ENCODE measurements at regions not wholly inside any gene's neighbourhood (a gene's known extent, or its start where the extent isn't known, plus 50 kb on each side); places are given as distances from the start of the nearest gene placed in this dataset.

GRCh38 chr6:147003186-147003585, 201.0 kb upstream of the STXBP5 start:
- Histone ChIP-seq H3K4me3 (ENCODE audit: low read depth in 1 of 2, low read length in 2 of 2) (no peak overlapping the region), H3K9ac (ENCODE audit: low read depth, low read length) (no peak overlapping the region), H3K9me3 (ENCODE audit: insufficient read depth, low read length, severe bottlenecking) (no peaks in the 10 kb centered on the region), H4K20me1 (ENCODE audit: insufficient read depth, low read length) (no peaks in the 10 kb centered on the region), H2AFZ (ENCODE audit: low read depth, low read length) (no peak overlapping the region), H3K79me2 (ENCODE audit: insufficient read depth, low read length) (no peaks in the 10 kb centered on the region), H3K36me3 (ENCODE audit: insufficient read depth, low read length) (no peaks in the 10 kb centered on the region), H3K4me2 (ENCODE audit: insufficient read depth, low read length) (no peak overlapping the region), H3K4me1 (ENCODE audit: insufficient read depth, low read length) (no peaks in the 10 kb centered on the region), H3K27me3 (ENCODE audit: insufficient read depth, low read length, poor library complexity) (no peaks in the 10 kb centered on the region), H3K27ac (ENCODE audit: low read length) (no peak overlapping the region)
- TF ChIP-seq EZH2 (IDR thresholded peaks at IDR 0.05; ENCODE audit: borderline replicate concordance, low read depth, low read length, severe bottlenecking), result no peak
- TF ChIP-seq, protein P1, sequence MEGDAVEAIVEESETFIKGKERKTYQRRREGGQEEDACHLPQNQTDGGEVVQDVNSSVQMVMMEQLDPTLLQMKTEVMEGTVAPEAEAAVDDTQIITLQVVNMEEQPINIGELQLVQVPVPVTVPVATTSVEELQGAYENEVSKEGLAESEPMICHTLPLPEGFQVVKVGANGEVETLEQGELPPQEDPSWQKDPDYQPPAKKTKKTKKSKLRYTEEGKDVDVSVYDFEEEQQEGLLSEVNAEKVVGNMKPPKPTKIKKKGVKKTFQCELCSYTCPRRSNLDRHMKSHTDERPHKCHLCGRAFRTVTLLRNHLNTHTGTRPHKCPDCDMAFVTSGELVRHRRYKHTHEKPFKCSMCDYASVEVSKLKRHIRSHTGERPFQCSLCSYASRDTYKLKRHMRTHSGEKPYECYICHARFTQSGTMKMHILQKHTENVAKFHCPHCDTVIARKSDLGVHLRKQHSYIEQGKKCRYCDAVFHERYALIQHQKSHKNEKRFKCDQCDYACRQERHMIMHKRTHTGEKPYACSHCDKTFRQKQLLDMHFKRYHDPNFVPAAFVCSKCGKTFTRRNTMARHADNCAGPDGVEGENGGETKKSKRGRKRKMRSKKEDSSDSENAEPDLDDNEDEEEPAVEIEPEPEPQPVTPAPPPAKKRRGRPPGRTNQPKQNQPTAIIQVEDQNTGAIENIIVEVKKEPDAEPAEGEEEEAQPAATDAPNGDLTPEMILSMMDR (IDR thresholded peaks at IDR 0.05; ENCODE audit: borderline replicate concordance, extremely low read depth, low read length, poor library complexity, severe bottlenecking), result no peak
- DNase-seq, result no peak
- no peak for ATAC-seq (ENCODE audit: insufficient read depth, low read depth)

GRCh38 chr6:147005499-147005898, 198.7 kb upstream of the STXBP5 start:
- H3K36me3 ChIP-seq (ENCODE audit: insufficient read depth, low read length), result no peaks in the 10 kb centered on the region
- no peak overlapping the region for H3K9ac ChIP-seq (ENCODE audit: low read depth, low read length)
- no peaks in the 10 kb centered on the region for H3K79me2 ChIP-seq (ENCODE audit: insufficient read depth, low read length)
- no peak overlapping the region for H2AFZ ChIP-seq (ENCODE audit: low read depth, low read length)
- no peak overlapping the region for H3K4me2 ChIP-seq (ENCODE audit: insufficient read depth, low read length)
- H3K4me1 ChIP-seq (ENCODE audit: insufficient read depth, low read length), result no peaks in the 10 kb centered on the region
- H3K9me3 ChIP-seq (ENCODE audit: insufficient read depth, low read length, severe bottlenecking), result no peaks in the 10 kb centered on the region
- H3K27me3 ChIP-seq (ENCODE audit: insufficient read depth, low read length, poor library complexity), result no peaks in the 10 kb centered on the region
- H3K27ac ChIP-seq (ENCODE audit: low read length), result no peak overlapping the region
- ATAC-seq (ENCODE audit: insufficient read depth, low read depth) (no peak), DNase-seq (no peak)
- TF ChIP-seq, protein P1 (IDR thresholded peaks at IDR 0.05; ENCODE audit: borderline replicate concordance, extremely low read depth, low read length, poor library complexity, severe bottlenecking), result no peak
- TF ChIP-seq EZH2 (IDR thresholded peaks at IDR 0.05; ENCODE audit: borderline replicate concordance, low read depth, low read length, severe bottlenecking), result no peak
- H3K4me3 ChIP-seq (ENCODE audit: low read depth in 1 of 2, low read length in 2 of 2), result no peak overlapping the region
- no peaks in the 10 kb centered on the region for H4K20me1 ChIP-seq (ENCODE audit: insufficient read depth, low read length)

GRCh38 chr6:147007441-147007840, 196.8 kb upstream of the STXBP5 start:
- TF ChIP-seq, protein P1 (IDR thresholded peaks at IDR 0.05; ENCODE audit: borderline replicate concordance, extremely low read depth, low read length, poor library complexity, severe bottlenecking), result no peak
- no peak for TF ChIP-seq EZH2 (IDR thresholded peaks at IDR 0.05; ENCODE audit: borderline replicate concordance, low read depth, low read length, severe bottlenecking)
- Histone ChIP-seq H3K4me3 (ENCODE audit: low read depth in 1 of 2, low read length in 2 of 2) (no peak overlapping the region), H3K9me3 (ENCODE audit: insufficient read depth, low read length, severe bottlenecking) (no peaks in the 10 kb centered on the region), H2AFZ (ENCODE audit: low read depth, low read length) (no peak overlapping the region), H3K4me2 (ENCODE audit: insufficient read depth, low read length) (no peak overlapping the region), H3K27ac (ENCODE audit: low read length) (no peak overlapping the region), H3K27me3 (ENCODE audit: insufficient read depth, low read length, poor library complexity) (no peaks in the 10 kb centered on the region), H3K79me2 (ENCODE audit: insufficient read depth, low read length) (no peaks in the 10 kb centered on the region), H3K9ac (ENCODE audit: low read depth, low read length) (no peak overlapping the region), H3K36me3 (ENCODE audit: insufficient read depth, low read length) (no peaks in the 10 kb centered on the region), H3K4me1 (ENCODE audit: insufficient read depth, low read length) (no peaks in the 10 kb centered on the region), H4K20me1 (ENCODE audit: insufficient read depth, low read length) (no peaks in the 10 kb centered on the region)
- ATAC-seq (ENCODE audit: insufficient read depth, low read depth) (no peak), DNase-seq (no peak)

DNA sequence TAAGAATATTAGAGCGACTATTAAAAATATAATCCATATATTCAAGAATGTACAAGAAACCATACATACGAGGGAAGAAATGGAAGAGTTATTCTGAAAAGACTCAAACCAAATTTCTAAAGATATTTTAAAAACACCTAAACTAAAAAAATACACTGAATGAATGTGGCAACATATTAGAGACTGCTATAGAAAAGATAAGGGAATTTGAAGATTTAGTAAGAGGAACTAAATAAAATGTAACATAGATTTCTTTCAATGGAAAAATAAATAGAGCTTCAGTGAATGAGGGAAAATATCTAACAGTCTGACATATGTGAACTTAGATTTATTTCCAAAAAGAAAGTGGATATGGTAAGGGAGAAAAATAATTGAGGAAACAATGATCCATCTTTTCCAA, 194.9 kb upstream of the STXBP5 start:
- Histone ChIP-seq H3K79me2 (ENCODE audit: insufficient read depth, low read length) (no peaks in the 10 kb centered on the region), H3K4me3 (ENCODE audit: low read depth in 1 of 2, low read length in 2 of 2) (no peak overlapping the region), H3K36me3 (ENCODE audit: insufficient read depth, low read length) (no peaks in the 10 kb centered on the region), H3K4me1 (ENCODE audit: insufficient read depth, low read length) (no peaks in the 10 kb centered on the region), H3K4me2 (ENCODE audit: insufficient read depth, low read length) (no peak overlapping the region), H4K20me1 (ENCODE audit: insufficient read depth, low read length) (no peaks in the 10 kb centered on the region), H3K9me3 (ENCODE audit: insufficient read depth, low read length, severe bottlenecking) (no peaks in the 10 kb centered on the region), H3K9ac (ENCODE audit: low read depth, low read length) (no peak overlapping the region), H3K27ac (ENCODE audit: low read length) (no peak overlapping the region), H3K27me3 (ENCODE audit: insufficient read depth, low read length, poor library complexity) (no peaks in the 10 kb centered on the region), H2AFZ (ENCODE audit: low read depth, low read length) (no peak overlapping the region)
- ATAC-seq (ENCODE audit: insufficient read depth, low read depth), result no peak
- no peak for DNase-seq
- no peak for TF ChIP-seq EZH2 (IDR thresholded peaks at IDR 0.05; ENCODE audit: borderline replicate concordance, low read depth, low read length, severe bottlenecking)
- TF ChIP-seq, protein P1 (IDR thresholded peaks at IDR 0.05; ENCODE audit: borderline replicate concordance, extremely low read depth, low read length, poor library complexity, severe bottlenecking), result no peak
